ENCODE measurements at regions not wholly inside any gene's neighbourhood (a gene's known extent, or its start where the extent isn't known, plus 50 kb on each side); places are given as distances from the start of the nearest gene placed in this dataset.
"Not testable (repeated sequence)": the region's sequence is repeated elsewhere in the genome, so short reads cannot be mapped to it uniquely, and the experiment has no call there.

DNA sequence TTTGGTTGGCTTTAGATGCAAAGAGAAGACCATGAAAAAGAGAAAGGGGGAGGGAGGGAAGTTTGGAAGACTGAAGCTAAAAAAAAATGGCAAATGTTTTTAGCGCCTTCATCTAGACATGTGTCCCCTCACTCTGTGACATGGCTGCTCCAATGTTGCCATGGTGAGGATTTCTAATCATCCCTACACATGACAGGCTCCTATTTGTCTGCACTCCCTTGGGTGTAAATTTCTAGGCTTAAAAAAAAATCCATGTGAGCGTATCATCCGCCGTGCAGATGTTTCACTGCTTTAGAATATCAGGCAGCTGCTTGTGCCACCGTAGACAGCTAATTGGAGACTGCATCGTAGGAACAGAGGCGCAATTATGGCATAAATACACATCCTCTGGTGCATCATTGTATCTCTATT lies 761.1 kb upstream of the MMS22L start:
- no peak for DNase-seq

DNA sequence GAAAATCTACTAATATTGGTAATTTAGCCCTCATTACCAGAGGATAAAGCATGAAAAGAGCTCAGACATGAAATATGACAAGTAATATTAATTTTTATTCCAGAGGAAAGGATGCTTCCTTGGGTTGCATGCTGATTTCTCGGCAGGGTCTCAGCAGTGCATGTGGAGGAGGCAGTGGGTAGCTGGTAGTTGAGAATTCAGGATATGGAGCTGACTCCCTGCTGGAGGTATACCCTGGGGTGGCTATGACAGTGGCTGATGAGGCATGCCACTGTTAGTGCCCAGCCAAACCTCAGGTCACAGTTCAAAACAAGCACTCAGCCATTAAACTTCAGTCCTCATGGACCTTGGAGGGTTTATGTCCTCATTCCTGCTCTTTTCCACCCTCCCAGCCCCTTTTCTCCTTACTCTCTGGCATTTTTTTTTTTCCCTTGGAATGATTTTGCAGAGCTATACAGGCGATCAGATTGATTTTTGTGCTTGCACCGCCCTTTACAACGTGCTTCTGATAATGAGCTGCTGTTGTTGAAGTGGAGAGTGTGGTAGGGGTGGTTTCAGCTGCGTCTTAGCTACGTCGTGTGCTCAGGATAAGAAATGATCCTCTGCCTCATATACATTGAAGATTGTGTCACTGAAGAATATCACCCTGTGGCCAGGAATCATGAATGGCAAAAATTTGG lies 761.9 kb upstream of the MMS22L start:
- DNase-seq: no peak

DNA sequence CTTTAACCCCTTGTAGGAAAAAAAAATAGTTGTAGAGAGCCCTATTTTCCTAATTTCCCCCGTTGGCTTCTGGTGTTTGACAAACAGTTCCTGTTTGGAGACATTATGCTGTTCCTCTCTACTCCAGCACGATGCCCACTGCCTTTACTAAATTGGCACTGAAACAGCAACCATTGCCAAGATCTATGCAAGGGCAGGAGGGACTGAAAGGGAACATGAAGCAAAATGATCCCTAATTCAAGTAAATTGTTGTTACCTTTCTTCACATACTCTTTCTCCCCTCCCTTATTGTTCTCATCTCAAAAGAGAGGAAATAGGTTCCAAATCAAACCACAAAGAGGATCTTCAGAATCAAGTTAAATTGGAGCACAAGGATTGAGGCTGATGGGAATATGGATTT lies 764.1 kb upstream of the MMS22L start:
- no peak for DNase-seq

DNA sequence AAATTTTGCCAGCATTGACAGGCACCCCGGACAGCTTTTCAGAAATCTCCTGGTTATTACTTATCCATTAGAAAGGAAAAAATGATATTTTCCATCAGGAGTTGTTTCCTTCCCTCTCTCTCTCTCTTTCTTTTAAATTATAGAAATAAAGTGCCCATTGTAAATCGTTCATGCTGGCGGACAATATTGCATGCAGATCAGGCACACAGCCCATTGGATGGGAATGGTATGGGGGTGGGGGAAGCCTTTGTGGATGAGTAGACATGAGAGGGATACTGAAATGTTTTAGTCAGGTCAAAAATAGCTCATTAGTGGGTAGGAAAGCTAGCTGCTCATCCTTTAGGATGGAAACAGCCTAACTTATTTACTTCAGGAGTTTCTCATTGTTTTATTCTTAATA lies 764.9 kb upstream of the MMS22L start:
- no peak for DNase-seq

DNA sequence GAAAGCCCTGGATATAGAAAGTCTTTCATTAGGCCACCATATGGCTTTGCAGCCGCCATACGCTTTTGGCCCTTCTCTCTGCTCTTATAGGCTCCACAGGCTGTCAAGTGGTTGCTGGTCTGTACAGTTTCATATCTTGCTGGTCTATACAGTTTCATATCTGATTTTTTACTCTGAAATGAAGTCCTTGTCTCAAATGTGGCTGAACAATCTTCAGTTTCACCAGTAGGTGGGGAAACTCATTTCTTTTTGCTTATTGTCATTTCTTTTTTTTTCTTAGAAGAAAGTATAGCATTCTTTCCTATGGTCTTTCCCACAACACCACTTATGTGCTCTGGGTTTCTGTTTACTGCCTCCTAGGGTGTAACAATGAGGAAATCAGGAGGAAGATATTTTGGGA lies 771.4 kb upstream of the MMS22L start:
- DNase-seq: no peak

DNA sequence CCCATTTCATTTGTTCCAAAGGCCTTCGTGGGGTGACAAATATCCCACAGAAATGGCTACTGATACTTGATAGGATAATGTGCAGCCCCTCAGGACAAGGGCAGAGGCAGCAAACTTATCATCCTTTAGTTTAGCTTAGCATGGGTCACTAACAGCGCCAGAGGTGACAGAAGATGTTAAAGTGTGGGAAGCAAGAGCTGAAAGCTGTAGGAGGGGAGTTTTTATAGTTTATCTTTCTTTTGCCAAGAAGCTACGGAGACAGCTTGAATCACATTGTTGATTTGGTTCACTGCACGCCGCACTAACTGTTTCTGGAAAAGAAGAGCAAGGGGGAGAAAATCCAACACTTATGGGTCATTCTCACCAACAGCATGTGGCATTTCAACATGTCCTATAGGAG lies 773.9 kb upstream of the MMS22L start:
- no peak for DNase-seq

DNA sequence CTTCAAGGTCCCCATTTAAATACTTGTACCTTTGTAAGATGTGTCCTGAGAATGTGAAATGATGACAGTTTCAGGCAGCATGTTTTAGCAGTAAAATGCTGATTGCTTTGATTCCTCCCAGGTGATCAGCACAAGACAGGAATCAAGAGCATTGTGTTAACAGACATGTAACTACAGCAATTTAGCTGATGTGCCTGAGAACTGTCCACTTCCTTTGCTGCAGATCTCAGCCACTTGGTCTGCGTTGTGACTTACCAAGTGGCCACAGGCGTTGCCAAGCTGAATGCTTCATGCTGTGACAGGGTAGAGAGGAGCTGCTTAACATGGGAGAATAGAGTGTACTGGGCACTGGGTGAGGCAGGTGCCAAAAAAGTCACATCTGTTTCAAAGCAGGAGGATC lies 767.0 kb upstream of the POU3F2 start:
- no peak for DNase-seq

DNA sequence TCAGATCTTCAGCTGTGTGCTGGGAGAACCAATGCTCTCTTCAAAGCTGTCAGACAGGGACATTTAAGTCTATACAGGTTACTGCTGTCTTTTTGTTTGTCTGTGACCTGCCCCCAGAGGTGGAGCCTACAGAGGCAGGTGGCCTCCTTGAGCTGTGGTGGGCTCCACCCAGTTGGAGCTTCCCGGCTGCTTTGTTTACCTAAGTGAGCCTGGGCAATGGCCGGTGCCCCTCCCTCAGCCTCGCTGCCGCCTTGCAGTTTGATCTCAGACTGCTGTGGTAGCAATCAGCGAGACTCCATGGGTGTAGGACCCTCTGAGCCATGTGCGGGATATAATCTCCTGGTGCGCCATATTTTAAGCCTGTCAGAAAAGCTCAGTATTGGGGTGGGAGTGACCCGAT lies 745.8 kb upstream of the POU3F2 start:
- DNase-seq: not testable (repeated sequence)

DNA sequence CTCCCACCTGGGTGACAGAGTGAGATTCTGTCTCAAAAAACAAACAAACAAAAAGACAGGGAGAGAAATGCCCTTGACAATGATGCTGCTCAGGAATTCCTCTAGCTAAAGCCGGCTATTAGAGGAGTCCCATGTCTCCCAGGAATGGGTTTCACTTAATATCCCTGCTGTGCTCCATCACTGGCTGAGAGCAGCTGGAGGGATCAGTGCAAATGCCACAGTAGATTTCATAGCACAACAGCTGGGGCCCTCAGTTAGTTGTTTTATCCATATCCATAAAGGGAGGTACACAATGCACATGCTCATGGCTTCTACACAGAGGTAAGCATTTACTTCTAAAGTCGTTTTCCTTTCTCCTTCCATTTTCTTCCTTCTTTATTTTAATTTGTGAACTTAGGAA lies 742.0 kb upstream of the POU3F2 start:
- no peak for DNase-seq

DNA sequence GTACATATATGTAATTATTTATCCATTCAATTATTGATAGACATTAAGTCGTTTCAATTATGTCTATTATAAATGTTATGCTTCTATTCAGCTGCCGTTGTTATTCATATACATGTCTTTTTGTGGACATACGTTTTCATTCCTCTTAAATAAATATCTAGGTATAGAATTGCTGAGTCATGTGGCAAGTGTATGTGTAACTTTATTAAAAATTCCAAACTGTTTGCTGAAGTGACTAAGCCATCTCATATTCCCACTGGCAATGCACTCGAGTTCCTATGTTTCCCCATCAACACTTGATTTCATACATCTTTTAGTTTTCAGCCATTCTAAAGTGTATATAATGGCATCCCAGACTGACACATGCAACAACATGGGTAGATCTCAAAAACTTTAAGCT lies 739.7 kb upstream of the POU3F2 start:
- DNase-seq: no peak

DNA sequence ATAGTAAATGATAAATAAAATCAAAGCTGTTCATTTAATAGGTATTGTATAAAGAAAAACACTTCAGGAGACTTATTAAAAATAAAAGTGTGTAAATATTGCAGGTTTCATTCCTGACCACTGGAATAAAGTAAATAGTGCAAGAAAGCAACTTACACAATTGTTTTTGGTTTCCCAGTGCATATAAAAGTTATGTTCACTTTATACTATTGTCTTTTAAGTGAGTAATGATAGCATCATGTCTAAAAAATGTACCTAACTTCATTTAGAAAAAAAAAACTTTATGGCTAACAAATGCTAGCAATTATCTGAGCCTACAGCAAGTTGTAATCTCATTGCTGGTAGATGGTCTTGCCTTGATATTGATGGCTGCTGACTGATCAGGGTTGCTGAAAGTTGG lies 726.6 kb upstream of the POU3F2 start:
- DNase-seq: no peak

DNA sequence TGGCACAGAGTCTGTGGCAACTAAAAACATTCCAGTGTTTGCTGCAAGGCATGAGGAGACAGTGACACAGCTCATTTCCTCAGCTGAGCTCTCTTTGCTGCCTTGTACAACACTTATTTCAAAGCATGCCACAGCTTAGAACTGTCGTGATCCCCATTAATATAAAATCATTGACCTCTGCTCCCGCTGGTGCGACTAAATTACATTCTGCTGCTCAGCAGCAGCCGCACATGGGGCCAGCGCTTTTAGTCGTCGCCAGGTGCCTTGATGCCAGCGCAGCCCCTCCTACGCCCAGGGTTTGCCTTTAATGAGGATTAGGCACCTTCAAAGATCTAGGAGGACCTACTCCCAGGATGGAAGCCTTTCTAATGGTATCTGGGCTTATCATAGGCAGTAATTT lies 717.9 kb upstream of the POU3F2 start:
- DNase-seq: no peak

DNA sequence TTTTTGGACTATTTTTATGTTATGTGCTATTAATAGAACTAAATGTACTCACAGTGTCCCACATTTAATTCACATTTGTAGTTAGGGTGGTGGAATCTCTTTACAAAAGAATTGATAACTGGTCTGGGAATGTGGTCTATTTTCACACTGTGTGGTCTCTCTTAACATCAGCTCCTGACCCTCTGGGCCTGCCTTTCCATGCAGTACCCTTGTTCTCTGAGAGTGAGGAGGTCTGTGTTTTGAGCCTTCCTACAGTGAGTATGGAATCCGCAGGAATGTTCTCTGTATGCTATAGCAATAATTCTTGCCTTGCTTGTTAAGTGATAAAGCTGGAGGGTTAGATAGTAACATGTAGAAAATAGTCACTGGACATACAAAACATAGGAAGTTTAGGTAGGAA lies 717.3 kb upstream of the POU3F2 start:
- no peak for DNase-seq

DNA sequence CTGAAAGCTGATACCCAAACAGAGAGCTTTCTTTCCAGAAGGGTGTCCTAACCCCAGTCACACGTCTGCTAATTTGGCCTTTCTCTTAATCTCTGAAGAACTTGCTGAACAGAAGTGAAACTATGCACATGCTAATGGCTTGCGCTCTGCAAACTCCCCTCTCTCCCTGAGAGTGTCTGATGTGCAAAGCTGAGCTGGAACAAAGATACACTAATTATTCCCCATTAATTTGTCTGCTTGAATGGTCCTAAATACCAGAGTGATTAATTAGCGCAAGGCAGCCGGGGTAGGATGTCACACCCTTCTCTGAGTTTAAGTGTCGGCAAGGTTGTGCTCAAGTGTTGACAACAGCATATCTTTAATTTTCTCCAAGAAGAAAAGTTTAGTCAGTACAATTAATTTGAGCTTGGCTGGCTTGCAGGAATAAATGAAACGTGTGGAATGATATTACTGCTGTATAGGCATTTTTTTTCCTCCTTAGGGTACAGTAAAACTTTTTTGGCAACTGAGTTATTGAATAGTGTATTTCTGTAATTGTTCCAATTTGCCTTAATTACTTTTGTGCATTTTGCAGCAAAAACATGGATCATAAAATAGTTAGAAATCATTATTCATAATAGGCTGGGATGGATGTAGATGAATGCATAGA lies 715.9 kb upstream of the POU3F2 start:
- no peak for DNase-seq

DNA sequence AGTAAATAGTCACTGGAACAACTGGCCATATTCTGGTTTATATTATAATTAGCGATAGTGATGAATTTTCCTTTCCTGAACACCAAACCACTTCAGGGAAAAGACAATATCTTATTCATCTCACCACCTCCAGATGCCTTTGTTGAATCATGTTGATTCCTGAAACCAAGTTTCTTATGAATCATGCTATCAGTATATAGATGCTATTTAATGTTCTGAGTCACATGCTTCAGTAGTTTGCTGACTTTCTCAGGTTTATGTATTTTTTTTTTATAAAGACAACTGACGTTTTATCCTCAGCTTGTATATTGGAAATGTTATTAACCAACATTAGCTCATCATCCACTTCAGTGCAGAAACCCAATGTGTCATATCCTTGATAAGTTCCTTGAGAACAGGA lies 710.2 kb upstream of the POU3F2 start:
- DNase-seq: no peak

DNA sequence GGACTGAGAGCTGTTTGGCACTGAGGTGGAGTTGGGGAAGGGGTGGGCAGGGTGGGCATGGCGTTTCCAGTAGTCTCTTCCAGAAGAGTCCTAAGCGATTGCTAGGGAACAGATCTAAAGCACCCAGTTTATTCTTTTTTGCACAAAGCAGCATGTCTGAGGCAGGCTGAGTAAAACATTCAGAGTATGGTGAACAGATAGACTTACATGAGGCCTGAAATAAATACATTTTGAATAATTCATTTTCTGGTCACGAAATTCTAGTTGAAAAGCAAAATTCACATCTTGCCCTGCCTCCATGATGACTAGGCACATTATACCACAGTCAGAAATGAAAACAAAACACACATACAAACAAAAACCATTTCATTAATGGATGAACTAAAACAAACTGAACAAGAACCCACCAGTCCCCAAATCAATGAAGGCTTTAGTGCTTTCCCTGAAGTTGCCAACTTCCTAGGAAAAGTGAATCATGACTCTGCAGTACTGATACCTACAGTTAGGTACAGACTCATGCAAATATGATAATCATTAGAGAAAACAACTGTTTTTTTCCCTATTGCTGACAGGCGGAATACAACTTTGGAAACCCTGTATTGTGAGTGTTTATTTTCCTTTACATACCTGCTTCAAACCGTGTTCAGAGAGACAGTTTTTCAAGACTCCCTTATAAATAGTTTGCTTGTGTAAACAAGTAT lies 702.9 kb upstream of the POU3F2 start:
- no peak for DNase-seq

DNA sequence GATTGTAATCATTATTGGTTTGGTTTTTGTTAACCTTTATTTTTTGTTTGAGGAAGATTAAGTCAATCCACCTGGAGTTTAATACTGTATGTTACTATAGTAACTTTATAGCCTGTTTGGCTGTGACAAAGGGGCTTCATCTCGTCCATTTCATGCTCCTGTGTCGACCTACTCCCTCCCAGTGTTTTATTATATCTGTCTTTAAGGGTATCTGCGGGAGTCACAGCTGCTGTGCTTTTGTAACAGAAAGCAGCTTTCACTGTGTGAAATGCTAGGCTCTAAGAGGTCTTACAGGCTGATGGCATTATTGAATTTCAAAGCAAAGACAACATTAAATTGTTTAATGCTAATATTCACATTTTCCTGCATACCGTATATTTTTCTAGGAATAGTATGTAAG lies 698.0 kb upstream of the POU3F2 start:
- DNase-seq: no peak

DNA sequence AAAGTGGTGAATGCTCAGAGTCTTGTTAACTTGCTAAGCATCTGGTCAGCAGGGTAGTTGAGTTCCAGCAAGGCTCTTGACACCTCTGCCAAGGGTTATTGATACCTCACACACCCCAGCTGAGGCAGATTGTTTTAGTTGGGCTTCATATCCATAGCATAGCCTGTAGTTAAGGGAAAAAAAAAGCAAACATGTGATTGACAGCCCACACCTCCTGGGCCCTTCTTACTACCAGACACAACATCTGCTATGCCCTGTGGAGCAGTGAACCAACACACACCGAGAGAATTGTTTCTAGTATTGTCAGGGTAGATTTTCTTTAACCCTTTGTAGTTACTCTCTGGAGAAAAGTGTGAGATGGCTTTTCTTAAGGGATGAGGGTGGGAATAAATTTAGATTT lies 697.0 kb upstream of the POU3F2 start:
- no peak for DNase-seq

DNA sequence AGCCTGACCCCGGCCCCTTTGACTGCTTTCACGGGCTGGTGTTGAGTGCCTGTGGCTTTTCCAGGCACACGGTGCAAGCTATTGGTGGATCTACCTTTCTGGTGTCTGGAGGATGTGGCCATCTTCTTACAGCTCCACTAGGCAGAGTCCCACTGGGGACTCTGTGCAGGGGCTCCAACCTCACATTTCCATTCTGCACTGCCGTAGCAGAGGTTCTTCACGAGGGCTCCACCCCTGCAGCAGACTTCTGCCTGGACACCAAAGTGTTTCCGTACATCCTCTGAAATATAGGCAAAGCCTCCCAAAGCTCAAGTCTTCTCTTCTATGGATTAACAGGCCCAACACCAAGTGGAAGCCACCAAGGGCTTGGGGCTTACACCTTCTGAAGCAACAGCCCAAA lies 691.5 kb upstream of the POU3F2 start:
- DNase-seq: no peak

DNA sequence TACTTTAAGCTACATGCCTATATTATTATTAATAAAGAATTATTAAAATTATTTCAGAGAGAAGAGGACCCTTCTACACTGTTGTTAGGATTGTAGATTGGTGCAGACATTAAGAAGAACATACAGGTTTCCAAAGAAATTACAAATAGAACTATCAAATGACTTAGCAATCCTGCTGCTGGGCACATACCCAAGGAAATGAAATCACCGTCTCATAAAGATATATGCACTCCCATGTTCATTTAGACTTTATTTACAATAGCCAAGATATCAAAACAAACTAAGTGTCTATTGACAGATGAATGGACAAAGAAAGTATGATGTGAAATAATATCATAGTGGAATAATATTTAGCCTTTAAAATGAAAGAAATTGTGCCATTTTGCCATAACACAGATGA lies 687.7 kb upstream of the POU3F2 start:
- DNase-seq: no peak

DNA sequence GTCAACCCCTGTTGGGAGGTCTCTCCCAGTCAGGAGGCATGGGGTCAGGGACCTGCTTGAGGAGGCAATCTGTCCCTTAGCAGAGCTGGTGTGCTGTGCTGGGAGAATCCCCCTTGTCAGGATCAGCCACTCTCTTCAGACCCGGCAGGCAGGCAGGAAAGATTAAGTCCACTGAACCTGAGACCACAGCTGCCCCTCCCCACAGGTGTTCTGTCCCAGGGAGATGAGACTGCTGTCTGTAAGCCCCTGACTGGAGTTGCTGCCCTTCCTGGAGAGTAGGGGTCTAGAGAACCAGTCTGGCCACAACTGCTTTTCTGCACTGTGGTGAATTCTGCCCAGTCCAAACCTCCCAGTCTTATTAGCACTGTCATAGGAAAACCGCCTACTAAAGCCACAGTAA lies 677.8 kb upstream of the POU3F2 start:
- DNase-seq: no peak

DNA sequence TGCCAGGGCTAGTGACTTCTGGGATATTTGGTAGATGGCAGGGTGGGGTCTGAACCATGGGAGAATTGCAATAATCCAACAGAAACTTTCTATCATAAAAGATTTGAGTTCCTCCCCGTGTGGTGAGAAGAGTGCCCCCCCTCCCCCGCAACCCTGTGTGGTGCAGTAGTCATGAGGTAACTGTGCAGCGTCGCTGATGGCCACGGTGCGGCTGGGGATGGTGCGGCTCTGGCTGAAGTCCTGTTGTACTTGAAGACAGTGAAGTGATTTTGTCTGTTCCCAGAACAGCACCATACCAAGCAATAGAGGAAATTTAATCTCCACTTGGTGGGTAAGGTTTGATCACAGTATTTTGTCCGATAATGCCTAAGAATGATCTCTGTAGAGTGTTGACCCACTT lies 654.8 kb upstream of the POU3F2 start:
- no peak for DNase-seq

DNA sequence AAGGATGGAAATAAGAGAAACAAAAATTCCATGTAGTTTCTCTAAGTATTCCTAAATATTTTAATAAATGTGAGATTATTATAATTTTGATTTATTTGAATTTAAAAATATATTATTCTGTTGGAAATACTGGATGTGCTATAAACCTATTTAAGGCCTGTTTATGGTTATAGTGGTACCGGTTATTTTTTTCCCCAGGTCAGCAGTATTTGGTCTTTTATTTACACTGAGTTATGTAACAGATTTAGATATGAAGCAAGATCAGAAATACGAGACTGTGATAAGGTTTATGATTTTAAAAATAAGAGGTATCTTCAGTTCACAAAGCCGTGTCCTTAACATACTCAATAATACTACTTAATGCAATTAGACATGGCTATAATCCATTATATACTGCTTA lies 634.3 kb upstream of the POU3F2 start:
- no peak for DNase-seq

DNA sequence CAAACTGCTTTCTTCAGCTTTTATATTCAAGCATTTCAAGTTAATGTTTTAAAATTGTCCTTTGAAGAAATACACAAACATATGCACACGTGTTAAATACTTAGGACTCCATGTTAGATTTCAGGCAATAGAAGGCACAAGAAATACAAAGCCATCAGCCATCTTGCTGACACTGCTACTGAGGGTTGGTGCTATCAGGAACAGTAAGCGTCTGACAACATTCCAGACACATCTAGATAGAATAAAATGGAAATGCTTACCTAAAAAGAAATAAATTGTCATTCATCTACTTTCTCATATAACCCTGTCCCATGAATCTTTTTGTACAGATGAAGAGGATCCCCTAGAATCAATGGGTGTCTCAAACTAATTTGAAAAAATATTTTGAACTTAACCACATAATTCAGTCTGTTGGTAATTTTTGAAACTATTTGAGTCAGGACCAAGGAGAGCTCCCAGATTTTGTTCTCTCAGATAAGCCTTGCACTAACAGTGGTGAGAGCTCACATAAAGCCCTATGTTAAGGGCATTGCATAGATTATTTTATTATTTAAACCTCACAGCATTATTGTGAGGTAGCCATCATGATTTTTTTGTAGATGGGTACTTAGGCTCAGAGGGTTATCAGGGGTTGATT lies 631.1 kb upstream of the POU3F2 start:
- DNase-seq: no peak
